KMS-11 (cell line): ENCODE measurements at regions not wholly inside any gene's neighbourhood (a gene's known extent, or its start where the extent isn't known, plus 50 kb on each side); places are given as distances from the start of the nearest gene placed in this dataset.
"Not testable (repeated sequence)": the region's sequence is repeated elsewhere in the genome, so short reads cannot be mapped to it uniquely, and the experiment has no call there.

ENCODE experiments used
- H2AFZ ChIP-seq: fragments of 200-600 bp; sonication (generic); 2 replicates; pipeline ENCODE4 v1.6.1; 2016; ENCODE audit warnings: antibody characterized with exemption, mixed run types, low read depth
- H3K27ac ChIP-seq: fragments of 200-600 bp; sonication (generic); 2 replicates; pipeline ENCODE4 v1.6.1; 2016; ENCODE audit warnings: mild to moderate bottlenecking, mixed run types
- H3K27me3 ChIP-seq: fragments of 200-600 bp; sonication (generic); 2 replicates; pipeline ENCODE4 v1.6.1; 2017; ENCODE audit warnings: mild to moderate bottlenecking, low read depth, mixed run types, moderate library complexity; ENCODE audit not compliant: insufficient read depth
- H3K36me3 ChIP-seq: fragments of 200-600 bp; sonication (generic); 2 replicates; pipeline ENCODE4 v1.6.1; 2017; ENCODE audit warnings: mild to moderate bottlenecking, mixed run types; ENCODE audit not compliant: insufficient read depth
- H3K4me1 ChIP-seq: fragments of 200-600 bp; sonication (generic); 2 replicates; pipeline ENCODE4 v1.6.1; 2016; ENCODE audit warnings: mild to moderate bottlenecking, low read depth, mixed run types; ENCODE audit not compliant: poor library complexity, severe bottlenecking
- H3K4me2 ChIP-seq: fragments of 200-600 bp; sonication (generic); 2 replicates; pipeline ENCODE4 v1.7.0; 2016; ENCODE audit warnings: mild to moderate bottlenecking, mixed run types
- H3K4me3 ChIP-seq: fragments of 200-600 bp; sonication (generic); IDR thresholded peaks from 2 replicates; pipeline ENCODE4 v1.6.1; 2017; ENCODE audit warnings: low read depth, low read length, mixed read lengths; ENCODE audit not compliant: insufficient read depth
- H3K79me2 ChIP-seq: fragments of 200-600 bp; sonication (generic); 2 replicates; pipeline ENCODE4 v1.6.1; 2016; ENCODE audit warnings: low read depth, mixed run types; ENCODE audit not compliant: insufficient read depth
- H3K9ac ChIP-seq: fragments of 200-600 bp; sonication (generic); 2 replicates; pipeline ENCODE4 v1.6.1; 2016; ENCODE audit warnings: mild to moderate bottlenecking, mixed run types
- H4K20me1 ChIP-seq: fragments of 200-600 bp; sonication (generic); 2 replicates; pipeline ENCODE4 v1.6.1; 2016; ENCODE audit warnings: mild to moderate bottlenecking, mixed run types; ENCODE audit not compliant: insufficient read depth
- TF ChIP-seq, protein P1 (sequence below): fragments of 200-600 bp; sonication (generic); conservative IDR thresholded peaks from 2 replicates; pipeline ENCODE4 v1.6.1; 2017; ENCODE audit warnings: low read depth, mild to moderate bottlenecking, antibody characterized with exemption, low read length, moderate library complexity, mixed read lengths

DNA sequence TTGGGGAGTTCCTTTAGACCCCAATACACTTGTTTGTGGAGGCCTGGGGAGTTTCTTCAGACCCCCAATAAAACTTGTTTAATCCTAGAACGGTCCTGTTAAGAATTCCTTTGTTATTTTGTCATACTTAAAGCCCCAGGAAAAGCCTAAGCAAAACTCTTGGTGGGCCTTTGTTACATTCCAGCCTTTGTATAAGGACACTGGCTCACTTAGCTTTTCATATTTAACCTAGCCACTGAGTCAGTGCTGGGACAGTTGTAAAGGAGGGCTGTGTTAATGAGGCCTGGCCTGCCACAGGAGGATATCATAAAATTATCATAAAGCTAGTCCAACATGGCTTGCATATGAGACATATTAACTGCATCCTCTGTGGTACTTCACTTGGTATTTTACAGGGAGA is 760.1 kb downstream of the ZNF385D start:
- Histone ChIP-seq H3K9ac (no peak overlapping the region), H3K79me2 (no peaks in the 10 kb centered on the region), H3K27ac (no peak overlapping the region), H3K4me3 (no peak overlapping the region), H2AFZ (no peak overlapping the region), H3K36me3 (no peaks in the 10 kb centered on the region), H3K4me1 (no peaks in the 10 kb centered on the region), H4K20me1 (no peaks in the 10 kb centered on the region), H3K27me3 (no peaks in the 10 kb centered on the region), H3K4me2 (no peak overlapping the region)
- TF ChIP-seq, protein P1, sequence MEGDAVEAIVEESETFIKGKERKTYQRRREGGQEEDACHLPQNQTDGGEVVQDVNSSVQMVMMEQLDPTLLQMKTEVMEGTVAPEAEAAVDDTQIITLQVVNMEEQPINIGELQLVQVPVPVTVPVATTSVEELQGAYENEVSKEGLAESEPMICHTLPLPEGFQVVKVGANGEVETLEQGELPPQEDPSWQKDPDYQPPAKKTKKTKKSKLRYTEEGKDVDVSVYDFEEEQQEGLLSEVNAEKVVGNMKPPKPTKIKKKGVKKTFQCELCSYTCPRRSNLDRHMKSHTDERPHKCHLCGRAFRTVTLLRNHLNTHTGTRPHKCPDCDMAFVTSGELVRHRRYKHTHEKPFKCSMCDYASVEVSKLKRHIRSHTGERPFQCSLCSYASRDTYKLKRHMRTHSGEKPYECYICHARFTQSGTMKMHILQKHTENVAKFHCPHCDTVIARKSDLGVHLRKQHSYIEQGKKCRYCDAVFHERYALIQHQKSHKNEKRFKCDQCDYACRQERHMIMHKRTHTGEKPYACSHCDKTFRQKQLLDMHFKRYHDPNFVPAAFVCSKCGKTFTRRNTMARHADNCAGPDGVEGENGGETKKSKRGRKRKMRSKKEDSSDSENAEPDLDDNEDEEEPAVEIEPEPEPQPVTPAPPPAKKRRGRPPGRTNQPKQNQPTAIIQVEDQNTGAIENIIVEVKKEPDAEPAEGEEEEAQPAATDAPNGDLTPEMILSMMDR = no peak

DNA sequence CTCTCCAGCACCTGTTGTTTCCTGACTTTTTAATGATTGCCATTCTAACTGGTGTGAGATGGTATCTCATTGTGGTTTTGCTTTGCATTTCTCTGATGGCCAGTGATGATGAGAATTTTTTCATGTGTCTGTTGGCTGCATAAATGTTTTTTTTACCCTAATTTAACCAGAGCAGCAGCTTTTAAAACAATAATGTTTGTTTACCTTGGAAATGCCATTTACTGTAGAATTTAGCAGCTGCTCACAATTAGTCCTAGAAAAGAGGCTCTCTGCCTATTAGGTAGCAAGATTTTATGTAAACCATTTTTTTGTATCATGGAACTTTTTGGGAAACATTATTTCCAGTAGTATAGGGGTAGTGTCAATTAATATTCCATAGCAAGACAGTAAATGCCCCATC is 761.4 kb downstream of the ZNF385D start:
- H3K4me2 ChIP-seq, H3K79me2 ChIP-seq, H3K36me3 ChIP-seq, H3K9ac ChIP-seq, H3K27ac ChIP-seq, H3K4me1 ChIP-seq, H3K4me3 ChIP-seq, H3K27me3 ChIP-seq, H2AFZ ChIP-seq, H4K20me1 ChIP-seq: not testable (repeated sequence)

DNA sequence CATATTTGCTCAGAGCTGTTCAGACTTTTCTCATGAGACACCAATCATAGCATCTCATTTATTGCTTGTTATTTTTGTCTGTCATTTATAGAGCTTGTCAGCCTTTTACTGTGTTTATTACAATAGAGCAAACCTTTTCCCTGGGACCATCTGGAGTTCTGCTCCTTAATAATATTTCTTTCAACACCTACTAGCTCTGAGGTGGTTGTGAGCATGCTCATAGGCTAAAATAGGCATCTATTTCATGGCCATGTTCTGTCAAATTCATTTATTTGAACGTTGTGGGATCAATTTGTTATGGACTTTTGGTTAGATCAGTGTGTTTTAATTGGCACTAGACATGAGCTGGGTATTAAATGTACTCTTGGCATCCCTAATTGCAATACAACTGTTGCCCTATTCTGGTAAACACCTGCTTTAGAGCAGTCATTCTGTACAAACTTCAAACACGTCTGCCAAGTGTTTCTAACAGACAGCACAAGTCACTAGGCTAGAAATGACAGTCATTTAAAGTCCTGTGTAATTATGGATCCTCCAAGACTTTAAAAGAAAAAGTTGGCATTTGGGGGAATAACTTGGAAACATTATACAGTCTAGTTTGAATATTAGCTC is 766.3 kb downstream of the ZNF385D start:
- no peaks in the 10 kb centered on the region for H3K36me3 ChIP-seq
- no peak overlapping the region for H3K9ac ChIP-seq
- H3K4me3 ChIP-seq = no peak overlapping the region
- H3K4me2 ChIP-seq = no peak overlapping the region
- no peak overlapping the region for H3K27ac ChIP-seq
- no peaks in the 10 kb centered on the region for H3K4me1 ChIP-seq
- no peak overlapping the region for H2AFZ ChIP-seq
- no peaks in the 10 kb centered on the region for H3K79me2 ChIP-seq
- no peaks in the 10 kb centered on the region for H4K20me1 ChIP-seq
- TF ChIP-seq, protein P1 = no peak
- no peaks in the 10 kb centered on the region for H3K27me3 ChIP-seq

DNA sequence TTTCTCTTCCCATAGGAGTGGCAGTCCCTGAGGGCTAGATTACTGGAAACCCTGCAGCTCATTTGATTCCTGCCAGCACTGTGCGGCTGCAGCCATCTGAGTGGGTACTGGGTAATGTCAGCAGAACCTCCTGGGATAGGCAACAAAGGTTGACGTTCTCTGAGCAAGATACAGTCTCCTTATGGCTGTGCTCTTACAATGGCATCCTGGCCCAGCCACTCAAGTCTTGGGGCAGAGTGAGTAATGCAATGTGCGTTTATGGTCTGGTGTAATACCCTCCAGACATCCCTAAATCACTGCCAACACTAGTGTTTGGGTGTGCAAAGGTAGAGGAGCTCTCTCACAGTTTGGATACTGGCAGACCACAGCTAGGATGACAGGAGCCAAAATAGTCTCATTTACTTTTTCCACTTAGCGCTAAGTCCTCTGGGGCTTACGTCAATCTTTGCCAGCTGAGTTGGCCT is 775.8 kb downstream of the ZNF385D start:
- H3K79me2 ChIP-seq = no peaks in the 10 kb centered on the region
- H3K4me2 ChIP-seq = no peak overlapping the region
- no peak overlapping the region for H3K4me3 ChIP-seq
- no peaks in the 10 kb centered on the region for H3K4me1 ChIP-seq
- no peaks in the 10 kb centered on the region for H4K20me1 ChIP-seq
- TF ChIP-seq, protein P1 = no peak
- no peaks in the 10 kb centered on the region for H3K27me3 ChIP-seq
- H3K36me3 ChIP-seq = no peaks in the 10 kb centered on the region
- H3K9ac ChIP-seq = no peak overlapping the region
- H2AFZ ChIP-seq = no peak overlapping the region
- H3K27ac ChIP-seq = no peak overlapping the region

DNA sequence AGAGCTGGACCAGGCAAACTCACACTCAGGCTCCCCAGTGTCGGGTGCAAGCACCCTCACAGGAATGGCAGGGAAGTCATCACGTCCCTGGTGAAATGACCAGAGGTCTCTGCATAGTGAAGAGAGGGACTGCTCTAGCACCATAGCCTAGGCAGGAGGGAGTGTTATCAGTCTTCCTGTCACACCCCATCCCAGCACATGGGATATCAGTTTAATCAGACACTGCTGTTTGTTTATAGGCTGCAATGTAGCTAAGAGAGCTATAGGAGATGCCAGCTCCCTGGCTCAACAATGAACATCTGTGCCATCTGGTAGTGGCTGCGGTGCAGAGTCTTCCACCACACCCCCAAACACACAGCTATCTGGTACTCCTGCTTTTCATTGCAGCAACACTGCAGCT is 776.6 kb downstream of the ZNF385D start:
- Histone ChIP-seq H4K20me1 (no peaks in the 10 kb centered on the region), H3K9ac (no peak overlapping the region), H3K4me1 (no peaks in the 10 kb centered on the region)

DNA sequence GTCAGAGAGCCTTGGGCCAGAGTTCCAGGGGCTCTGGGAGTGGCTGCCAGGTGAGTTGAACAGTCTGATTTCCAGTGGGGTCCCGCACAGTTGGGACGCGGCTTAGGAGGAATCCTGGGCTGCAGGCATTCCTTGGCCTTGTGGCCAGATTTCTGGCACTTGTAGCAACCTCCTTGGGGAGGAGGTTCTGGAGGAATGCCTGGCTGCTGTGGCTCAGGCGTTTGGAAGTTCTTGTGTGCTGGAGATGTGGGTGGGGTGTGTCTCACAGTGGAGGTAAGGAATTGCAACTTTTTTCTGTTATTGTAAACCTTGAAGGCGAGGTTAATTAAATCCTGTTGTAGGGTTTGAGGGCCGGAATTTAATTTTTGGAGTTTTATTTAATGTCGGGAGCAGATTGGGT is 780.2 kb downstream of the ZNF385D start:
- H3K4me2 ChIP-seq, H2AFZ ChIP-seq, H3K36me3 ChIP-seq, H3K79me2 ChIP-seq, H3K27ac ChIP-seq, H4K20me1 ChIP-seq, H3K4me1 ChIP-seq, H3K4me3 ChIP-seq, H3K27me3 ChIP-seq, H3K9ac ChIP-seq: not testable (repeated sequence)

More for the DNA sequence above, 776.6 kb downstream of the ZNF385D start:
- H3K27me3 ChIP-seq = no peaks in the 10 kb centered on the region
- no peak overlapping the region for H3K4me3 ChIP-seq
- H3K36me3 ChIP-seq = no peaks in the 10 kb centered on the region
- TF ChIP-seq, protein P1 = no peak
- H2AFZ ChIP-seq = no peak overlapping the region
- no peak overlapping the region for H3K4me2 ChIP-seq
- H3K27ac ChIP-seq = no peak overlapping the region
- no peaks in the 10 kb centered on the region for H3K79me2 ChIP-seq

DNA sequence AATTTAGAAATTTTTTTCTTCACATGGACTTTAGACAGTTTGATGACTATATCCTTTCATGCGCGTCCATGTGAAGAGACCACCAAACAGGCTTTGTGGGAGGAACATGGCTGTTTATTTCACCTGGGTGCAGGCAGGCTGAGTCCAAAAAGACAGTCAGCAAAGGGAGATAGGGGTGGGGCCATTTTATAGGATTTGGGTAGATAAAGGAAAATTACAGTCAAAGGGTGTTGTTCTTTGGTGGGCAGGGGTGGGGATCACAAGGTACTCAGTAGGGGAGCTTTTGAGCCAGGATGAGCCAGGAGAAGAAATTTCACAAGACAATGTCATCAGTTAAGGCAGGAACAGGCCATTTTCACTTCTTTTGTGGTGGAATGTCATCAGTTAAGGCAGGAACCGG is 781.5 kb upstream of the SGO1 start:
- not testable (repeated sequence) for H3K4me3 ChIP-seq, H3K36me3 ChIP-seq, H4K20me1 ChIP-seq, H3K27me3 ChIP-seq, H3K4me1 ChIP-seq, H3K27ac ChIP-seq, H3K9ac ChIP-seq, H2AFZ ChIP-seq, H3K4me2 ChIP-seq, H3K79me2 ChIP-seq
